ENCODE measurements at regions not wholly inside any gene's neighbourhood (a gene's known extent, or its start where the extent isn't known, plus 50 kb on each side); places are given as distances from the start of the nearest gene placed in this dataset.

- no peak overlapping the region for H3K4me3 ChIP-seq (replicated peaks in 1 of 3; ENCODE audit: insufficient read depth in 1 of 3, low read depth in 2 of 3, low read length in 3 of 3)
- in situ Hi-C loops (cut with HindIII; ENCODE audit: extremely low pct_ligation_motif_present, low pct_unique_long_range_greater_than_20kb) (loop anchor here (10.0 kb wide), 1 partner anchor 145 kb away; no protein-coding TSS in a partner anchor), intact Hi-C loops (cut with micrococcal nuclease; ENCODE audit: unreplicated experiment) (no loop called here)
- H3K79me2 ChIP-seq (ENCODE audit: insufficient read depth, low read length), result no peaks in the 10 kb centered on the region
- H3K27ac ChIP-seq (ENCODE audit: extremely low read length, insufficient read depth, low read length), result no peak overlapping the region
- H4K20me1 ChIP-seq (ENCODE audit: insufficient read depth, low read length), result no peaks in the 10 kb centered on the region
- no peak overlapping the region for H3K9ac ChIP-seq (ENCODE audit: insufficient read depth, low read depth, low read length)
- POLR2A ChIA-PET, result no interaction called here
- no TSS peak for BruUV-seq (replicated peaks)
- H3K36me3 ChIP-seq (replicated peaks in 1 of 2; ENCODE audit: control insufficient read depth in 1 of 2, insufficient read depth in 2 of 2, low read length in 2 of 2), result no peaks in the 10 kb centered on the region
- FAIRE-seq, result no peak
- no peak overlapping the region for H3K4me2 ChIP-seq (ENCODE audit: low read depth, low read length)
- CTCF ChIA-PET (ENCODE audit: low intra/inter-chr PET ratio, low total read pairs), result no interaction called here
- no peaks in the 10 kb centered on the region for H3K4me1 ChIP-seq (ENCODE audit: insufficient read depth, low read length)
- no peak overlapping the region for H2AFZ ChIP-seq (ENCODE audit: low read length)
- no peak for DNase-seq (ENCODE audit: low spot score)
- ATAC-seq, result no peak
- 45% methylated on average over 12 of the region's 16 CpGs for WGBS (ENCODE audit: low lambda C conversion rate)
- H3K27me3 ChIP-seq (ENCODE audit: control insufficient read depth in 1 of 2, insufficient read depth in 2 of 2, low read length in 2 of 2), result peaks cover 2 to 42% of the 10 kb centered on the region in 2 experiments; a peak in 3 of 5 replicates
- H3K9me3 ChIP-seq (ENCODE audit: low read length), result no peaks in the 10 kb centered on the region
- TF ChIP-seq ZUFSP (CRISPR knock-in tag; IDR thresholded peaks at IDR 0.05; ENCODE audit: borderline replicate concordance) (no peak), STAT5B (CRISPR knock-in tag; IDR thresholded peaks at IDR 0.05) (no peak), ZNF33B (CRISPR knock-in tag; IDR thresholded peaks at IDR 0.05) (no peak), ZNF546 (CRISPR knock-in tag; conservative IDR thresholded peaks at IDR 0.05) (no peak), ZNF3 (CRISPR knock-in tag; IDR thresholded peaks at IDR 0.05) (no peak), DRAP1 (CRISPR knock-in tag; IDR thresholded peaks at IDR 0.05) (no peak), ZNF720 (CRISPR knock-in tag; IDR thresholded peaks at IDR 0.05) (no peak)
These were observed 141.4 kb downstream of the MTX3 start for GRCh38 chr5:79849486-79850315.

Small RNA genes lying in the stretch of these regions (small RNA-seq; reads per million reads assigned to genes)
- gene AC008496.1 (ENCODE audit: insufficient read depth in 2 of 3, insufficient read length in 3 of 3, low read depth in 2 of 3, low replicate concordance in 1 of 3), result 0 reads per million in 3 experiments
